Neural progenitor cell (in vitro differentiated cells): ENCODE measurements at regions not wholly inside any gene's neighbourhood (a gene's known extent, or its start where the extent isn't known, plus 50 kb on each side); places are given as distances from the start of the nearest gene placed in this dataset.

Source experiments
- DNase-seq: peaks from one replicate; pipeline ENCODE4 v3.0.0-alpha.2; 2016; ENCODE audit warnings: low spot score
- H2AFZ ChIP-seq: fragments of 200-600 bp; sonication (generic); replicated peaks from 2 replicates; pipeline ENCODE4 v1.6.1; 2016; ENCODE audit warnings: antibody characterized with exemption
- H3F3A ChIP-seq: fragments of 200-600 bp; sonication (generic); 2 replicates; pipeline ENCODE4 v1.6.1; 2016; ENCODE audit warnings: antibody characterized with exemption, low read depth
- H3K27ac ChIP-seq: fragments of 200-600 bp; sonication (generic); 2 replicates; pipeline ENCODE4 v1.5.1; 2016; ENCODE audit warnings: mild to moderate bottlenecking
- H3K27me3 ChIP-seq: fragments of 200-600 bp; sonication (generic); 2 replicates; pipeline ENCODE4 v1.6.1; 2016; ENCODE audit warnings: mild to moderate bottlenecking, moderate library complexity
- H3K36me3 ChIP-seq: fragments of 200-600 bp; sonication (generic); 2 replicates; pipeline ENCODE4 v1.5.1; 2016
- H3K4me1 ChIP-seq: fragments of 200-600 bp; sonication (generic); 2 replicates; pipeline ENCODE4 v1.6.1; 2016; ENCODE audit warnings: mixed run types
- H3K4me2 ChIP-seq: fragments of 200-600 bp; sonication (generic); 2 replicates; pipeline ENCODE4 v1.6.1; 2016
- H3K4me3 ChIP-seq: fragments of 200-600 bp; sonication (generic); 2 replicates; pipeline ENCODE4 v1.5.1; 2016
- H3K79me2 ChIP-seq: fragments of 200-600 bp; sonication (generic); 2 replicates; pipeline ENCODE4 v1.6.1; 2016; ENCODE audit warnings: low read depth
- H3K9ac ChIP-seq: fragments of 200-600 bp; sonication (generic); 2 replicates; pipeline ENCODE4 v1.6.1; 2016
- H3K9me3 ChIP-seq: fragments of 200-600 bp; sonication (generic); 2 replicates; pipeline ENCODE4 v1.5.1; 2016; ENCODE audit warnings: low read depth
- H4K20me1 ChIP-seq: fragments of 200-600 bp; sonication (generic); 2 replicates; pipeline ENCODE4 v1.6.1; 2016; ENCODE audit warnings: low read depth
- H3K27ac Mint-ChIP-seq: 3 replicates; pipeline ENCODE4 v1.8.0; 2021; ENCODE audit warnings: mixed read lengths
- H3K27me3 Mint-ChIP-seq: 2 replicates; pipeline ENCODE4 v1.8.0; 2022; ENCODE audit warnings: low read depth, mild to moderate bottlenecking, inconsistent platforms, moderate library complexity, mixed read lengths; ENCODE audit not compliant: insufficient read depth
- H3K36me3 Mint-ChIP-seq: 3 replicates; pipeline ENCODE4 v1.8.0; 2021; ENCODE audit warnings: mixed read lengths
- H3K4me1 Mint-ChIP-seq: 3 replicates; pipeline ENCODE4 v1.8.0; 2021; ENCODE audit warnings: mixed read lengths
- H3K4me3 Mint-ChIP-seq: 3 replicates; pipeline ENCODE4 v1.8.0; 2021; ENCODE audit warnings: mild to moderate bottlenecking, moderate library complexity, mixed read lengths
- H3K9me3 Mint-ChIP-seq: 3 replicates; pipeline ENCODE4 v1.8.0; 2020; ENCODE audit warnings: mixed read lengths
- EZH2 ChIP-seq: fragments of 200-600 bp; sonication (generic); IDR thresholded peaks from 2 replicates; pipeline ENCODE4 v1.6.1; 2017; ENCODE audit warnings: antibody characterized with exemption, mild to moderate bottlenecking, moderate library complexity
- EZH2phosphoT487 ChIP-seq: fragments of 200-600 bp; sonication (generic); IDR thresholded peaks from 2 replicates; pipeline ENCODE4 v1.6.1; 2017; ENCODE audit warnings: antibody characterized with exemption
- TF ChIP-seq, protein P1 (sequence below): fragments of 200-600 bp; sonication (generic); IDR thresholded peaks from 2 replicates; pipeline ENCODE4 v1.5.1; 2017; ENCODE audit warnings: antibody characterized with exemption, mild to moderate bottlenecking

DNA sequence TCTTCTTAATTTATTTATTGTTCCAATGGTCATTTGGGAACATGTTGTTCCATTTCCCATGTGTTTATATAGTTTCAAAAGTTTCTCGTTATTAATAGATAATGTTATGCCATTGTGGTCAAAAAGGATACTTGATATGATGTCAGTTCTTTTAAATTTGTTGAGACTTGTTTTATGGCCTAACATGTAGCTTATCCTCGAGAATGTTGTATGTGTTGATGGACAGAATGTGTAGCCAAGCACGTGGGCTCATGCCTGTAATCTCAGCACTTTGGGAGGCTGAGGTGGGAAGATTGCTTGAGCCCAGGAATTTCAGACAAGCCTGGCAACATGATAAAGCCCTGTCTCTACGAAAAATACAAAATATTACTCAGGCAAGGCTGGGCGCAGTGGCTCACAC is 168.5 kb upstream of the USP38 start:
- Histone ChIP-seq H3K4me2 (no peak overlapping the region), H3K4me3 (no peak overlapping the region), H2AFZ (no peak overlapping the region), H3K9ac (no peak overlapping the region), H3F3A (no peaks in the 10 kb centered on the region), H3K27ac (no peak overlapping the region), H3K79me2 (no peaks in the 10 kb centered on the region), H4K20me1 (no peaks in the 10 kb centered on the region), H3K27me3 (no peaks in the 10 kb centered on the region), H3K9me3 (no peaks in the 10 kb centered on the region), H3K4me1 (no peaks in the 10 kb centered on the region), H3K36me3 (no peaks in the 10 kb centered on the region)
- no peak overlapping the region for H3K27ac Mint-ChIP-seq
- H3K27me3 Mint-ChIP-seq, result no peaks in the 10 kb centered on the region
- no peaks in the 10 kb centered on the region for H3K36me3 Mint-ChIP-seq
- peaks cover 5% of the 10 kb centered on the region for H3K9me3 Mint-ChIP-seq
- DNase-seq, result no peak
- no peak overlapping the region for H3K4me3 Mint-ChIP-seq
- no peak for TF ChIP-seq EZH2
- TF ChIP-seq, protein P1, sequence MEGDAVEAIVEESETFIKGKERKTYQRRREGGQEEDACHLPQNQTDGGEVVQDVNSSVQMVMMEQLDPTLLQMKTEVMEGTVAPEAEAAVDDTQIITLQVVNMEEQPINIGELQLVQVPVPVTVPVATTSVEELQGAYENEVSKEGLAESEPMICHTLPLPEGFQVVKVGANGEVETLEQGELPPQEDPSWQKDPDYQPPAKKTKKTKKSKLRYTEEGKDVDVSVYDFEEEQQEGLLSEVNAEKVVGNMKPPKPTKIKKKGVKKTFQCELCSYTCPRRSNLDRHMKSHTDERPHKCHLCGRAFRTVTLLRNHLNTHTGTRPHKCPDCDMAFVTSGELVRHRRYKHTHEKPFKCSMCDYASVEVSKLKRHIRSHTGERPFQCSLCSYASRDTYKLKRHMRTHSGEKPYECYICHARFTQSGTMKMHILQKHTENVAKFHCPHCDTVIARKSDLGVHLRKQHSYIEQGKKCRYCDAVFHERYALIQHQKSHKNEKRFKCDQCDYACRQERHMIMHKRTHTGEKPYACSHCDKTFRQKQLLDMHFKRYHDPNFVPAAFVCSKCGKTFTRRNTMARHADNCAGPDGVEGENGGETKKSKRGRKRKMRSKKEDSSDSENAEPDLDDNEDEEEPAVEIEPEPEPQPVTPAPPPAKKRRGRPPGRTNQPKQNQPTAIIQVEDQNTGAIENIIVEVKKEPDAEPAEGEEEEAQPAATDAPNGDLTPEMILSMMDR, result no peak
- TF ChIP-seq EZH2phosphoT487, result no peak
- no peaks in the 10 kb centered on the region for H3K4me1 Mint-ChIP-seq

DNA sequence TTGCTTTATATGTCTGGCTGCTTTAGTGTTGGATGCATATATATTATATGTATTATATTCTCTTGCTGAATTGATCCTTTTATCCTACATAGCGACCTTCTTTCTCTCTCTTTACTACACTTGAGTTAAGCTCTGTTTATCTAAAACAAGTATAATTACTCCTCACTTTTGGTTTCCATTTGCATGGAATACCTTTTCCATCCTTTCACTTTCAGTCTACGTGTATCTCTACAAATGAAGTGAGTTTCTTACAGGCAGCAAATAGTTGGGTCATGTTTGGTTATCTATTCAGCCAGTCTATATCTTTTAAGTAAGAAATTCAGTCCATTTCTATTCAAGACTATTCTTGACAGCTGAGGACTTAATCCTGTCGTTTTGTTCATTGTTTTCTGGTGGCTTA is 167.5 kb upstream of the USP38 start:
- no peaks in the 10 kb centered on the region for H3K79me2 ChIP-seq
- H3K4me3 Mint-ChIP-seq, result no peak overlapping the region
- TF ChIP-seq EZH2 (no peak), EZH2phosphoT487 (no peak)
- TF ChIP-seq, protein P1, result no peak
- no peak overlapping the region for H3K9ac ChIP-seq
- no peak overlapping the region for H3K4me2 ChIP-seq
- no peak overlapping the region for H2AFZ ChIP-seq
- H3K36me3 ChIP-seq, result no peaks in the 10 kb centered on the region
- no peaks in the 10 kb centered on the region for H3F3A ChIP-seq
- no peak for DNase-seq
- H3K4me3 ChIP-seq, result no peak overlapping the region
- no peaks in the 10 kb centered on the region for H3K4me1 ChIP-seq
- no peaks in the 10 kb centered on the region for H3K4me1 Mint-ChIP-seq
- H3K36me3 Mint-ChIP-seq, result no peaks in the 10 kb centered on the region
- H3K27me3 ChIP-seq, result no peaks in the 10 kb centered on the region
- no peak overlapping the region for H3K27ac ChIP-seq
- no peak overlapping the region for H3K27ac Mint-ChIP-seq
- no peaks in the 10 kb centered on the region for H3K9me3 ChIP-seq
- peaks cover 3% of the 10 kb centered on the region for H3K9me3 Mint-ChIP-seq
- no peaks in the 10 kb centered on the region for H3K27me3 Mint-ChIP-seq
- no peaks in the 10 kb centered on the region for H4K20me1 ChIP-seq

DNA sequence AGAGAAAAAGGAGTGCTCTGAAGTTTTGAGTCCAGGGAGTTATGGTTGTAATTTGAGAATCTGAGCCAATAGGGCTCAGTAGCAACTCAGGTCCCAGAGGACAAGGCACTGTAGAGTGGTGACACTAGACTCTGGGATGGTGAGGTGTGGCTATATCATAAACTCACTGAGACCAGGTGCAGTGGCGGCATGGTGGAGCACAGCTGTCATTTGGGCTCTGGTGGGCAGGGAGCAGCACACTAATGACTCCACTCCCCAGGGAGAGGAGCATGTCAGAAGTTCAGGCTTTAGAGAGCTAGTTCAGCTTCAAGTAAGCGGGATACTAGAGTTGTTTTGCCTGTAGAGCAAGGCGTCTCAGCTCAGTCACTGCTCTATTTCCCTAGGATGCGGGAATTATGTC is 165.4 kb upstream of the USP38 start:
- no peak overlapping the region for H3K4me2 ChIP-seq

More for the DNA sequence above, 165.4 kb upstream of the USP38 start:
- Mint-ChIP-seq H3K27ac (no peak overlapping the region), H3K4me1 (no peaks in the 10 kb centered on the region), H3K27me3 (no peaks in the 10 kb centered on the region), H3K9me3 (peaks cover 3% of the 10 kb centered on the region), H3K36me3 (no peaks in the 10 kb centered on the region), H3K4me3 (no peak overlapping the region)
- Histone ChIP-seq H3K9ac (no peak overlapping the region), H2AFZ (no peak overlapping the region), H3K36me3 (no peaks in the 10 kb centered on the region), H3K9me3 (no peaks in the 10 kb centered on the region), H3F3A (no peaks in the 10 kb centered on the region), H4K20me1 (no peaks in the 10 kb centered on the region), H3K4me1 (no peaks in the 10 kb centered on the region), H3K79me2 (no peaks in the 10 kb centered on the region), H3K4me3 (no peak overlapping the region), H3K27me3 (no peaks in the 10 kb centered on the region), H3K27ac (no peak overlapping the region)
- DNase-seq, result no peak
- TF ChIP-seq, protein P1, result no peak
- TF ChIP-seq EZH2 (no peak), EZH2phosphoT487 (no peak)
